ENCODE measurements at regions not wholly inside any gene's neighbourhood (a gene's known extent, or its start where the extent isn't known, plus 50 kb on each side); places are given as distances from the start of the nearest gene placed in this dataset.

DNA sequence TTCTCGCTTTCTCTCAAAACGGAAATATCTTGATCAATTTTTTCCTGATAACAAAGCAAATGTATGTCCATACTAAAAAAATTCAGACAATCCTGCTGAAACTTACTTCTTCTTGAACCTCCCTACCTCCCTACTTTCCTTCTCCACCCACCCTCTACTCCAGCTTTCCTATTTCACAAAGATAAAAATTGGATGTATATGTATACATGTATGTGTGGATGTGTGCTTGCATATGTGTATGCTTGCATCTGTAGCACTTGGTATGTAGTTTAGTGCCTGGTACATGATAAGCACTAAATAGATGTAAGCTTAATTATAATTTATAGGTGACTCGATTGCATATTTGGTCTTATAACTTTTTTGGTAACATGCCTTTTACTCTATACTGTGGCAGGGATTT lies 167.5 kb upstream of the ITGA4 start:
- DNase-seq: no peak

DNA sequence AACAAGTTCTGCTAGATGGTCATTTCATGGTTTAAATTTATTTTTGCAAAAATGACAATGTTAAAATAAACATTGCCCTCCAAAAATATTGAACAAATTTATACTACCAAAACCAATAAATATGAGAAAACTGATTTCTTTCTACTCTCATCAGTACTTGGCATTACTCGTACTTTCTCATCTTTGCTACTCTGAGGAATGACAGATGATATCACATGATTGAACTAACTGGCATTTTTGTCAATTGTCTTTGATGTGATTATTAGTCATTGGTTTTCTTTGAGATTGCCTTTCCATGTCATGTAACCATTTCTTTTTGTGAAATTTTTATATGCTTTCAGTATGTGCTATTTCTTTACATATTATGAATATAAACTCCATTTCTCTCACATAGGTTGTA lies 167.0 kb upstream of the ITGA4 start:
- Histone ChIP-seq H3K4me3 (no peak overlapping the region), H3K4me1 (peaks cover 0 to 5% (median 0%) of the 10 kb centered on the region in 4 donors), H3K9me3 (peaks cover 0 to 7% (median 5%) of the 10 kb centered on the region in 3 donors), H3K27me3 (no peaks in the 10 kb centered on the region), H3K36me3 (no peaks in the 10 kb centered on the region), H3K27ac (no peak overlapping the region)
- TF ChIP-seq, protein P1, sequence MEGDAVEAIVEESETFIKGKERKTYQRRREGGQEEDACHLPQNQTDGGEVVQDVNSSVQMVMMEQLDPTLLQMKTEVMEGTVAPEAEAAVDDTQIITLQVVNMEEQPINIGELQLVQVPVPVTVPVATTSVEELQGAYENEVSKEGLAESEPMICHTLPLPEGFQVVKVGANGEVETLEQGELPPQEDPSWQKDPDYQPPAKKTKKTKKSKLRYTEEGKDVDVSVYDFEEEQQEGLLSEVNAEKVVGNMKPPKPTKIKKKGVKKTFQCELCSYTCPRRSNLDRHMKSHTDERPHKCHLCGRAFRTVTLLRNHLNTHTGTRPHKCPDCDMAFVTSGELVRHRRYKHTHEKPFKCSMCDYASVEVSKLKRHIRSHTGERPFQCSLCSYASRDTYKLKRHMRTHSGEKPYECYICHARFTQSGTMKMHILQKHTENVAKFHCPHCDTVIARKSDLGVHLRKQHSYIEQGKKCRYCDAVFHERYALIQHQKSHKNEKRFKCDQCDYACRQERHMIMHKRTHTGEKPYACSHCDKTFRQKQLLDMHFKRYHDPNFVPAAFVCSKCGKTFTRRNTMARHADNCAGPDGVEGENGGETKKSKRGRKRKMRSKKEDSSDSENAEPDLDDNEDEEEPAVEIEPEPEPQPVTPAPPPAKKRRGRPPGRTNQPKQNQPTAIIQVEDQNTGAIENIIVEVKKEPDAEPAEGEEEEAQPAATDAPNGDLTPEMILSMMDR (IDR thresholded peaks at IDR 0.05): no peak
- intact Hi-C loops (cut with DNase I; ENCODE audit: low total_unique reads): no loop called here
- DNase-seq: no peak

More for the DNA sequence above, 167.5 kb upstream of the ITGA4 start:
- Histone ChIP-seq H3K27ac (no peak overlapping the region), H3K4me1 (peaks cover 0 to 5% (median 0%) of the 10 kb centered on the region in 4 donors), H3K36me3 (no peaks in the 10 kb centered on the region), H3K9me3 (peaks cover 0 to 2% (median under 1%) of the 10 kb centered on the region in 3 donors), H3K27me3 (no peaks in the 10 kb centered on the region), H3K4me3 (no peak overlapping the region)
- intact Hi-C loops (cut with DNase I; ENCODE audit: low total_unique reads): no loop called here
- TF ChIP-seq, protein P1 (IDR thresholded peaks at IDR 0.05): no peak

DNA sequence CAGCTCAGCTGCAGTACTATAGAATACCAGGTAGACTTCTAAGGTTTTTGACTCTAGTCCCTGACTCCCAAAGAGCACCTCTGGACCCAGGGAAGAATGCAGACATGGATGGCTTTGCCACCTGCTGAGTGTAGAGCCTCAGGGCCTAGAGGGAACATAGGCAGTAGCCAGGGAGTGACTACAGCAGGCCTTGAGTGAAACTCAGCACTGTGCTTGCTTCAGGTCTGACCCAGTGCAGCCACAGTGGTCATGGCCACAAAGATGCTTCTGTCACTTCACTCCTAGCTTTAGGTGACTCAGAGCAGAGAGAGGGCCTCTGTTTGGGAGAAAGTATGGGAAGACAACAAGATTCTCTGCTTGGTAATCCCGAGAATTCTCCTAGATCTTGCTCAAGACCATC lies 162.2 kb upstream of the ITGA4 start:
- Histone ChIP-seq H3K4me1 (peaks cover 0 to 5% (median 0%) of the 10 kb centered on the region in 4 donors), H3K9me3 (peaks cover 0 to 13% (median 12%) of the 10 kb centered on the region in 3 donors), H3K36me3 (no peaks in the 10 kb centered on the region), H3K27ac (no peak overlapping the region), H3K4me3 (no peak overlapping the region), H3K27me3 (no peaks in the 10 kb centered on the region)
- TF ChIP-seq, protein P1 (IDR thresholded peaks at IDR 0.05): no peak
- no peak for DNase-seq
- intact Hi-C loops (cut with DNase I; ENCODE audit: low total_unique reads): no loop called here

DNA sequence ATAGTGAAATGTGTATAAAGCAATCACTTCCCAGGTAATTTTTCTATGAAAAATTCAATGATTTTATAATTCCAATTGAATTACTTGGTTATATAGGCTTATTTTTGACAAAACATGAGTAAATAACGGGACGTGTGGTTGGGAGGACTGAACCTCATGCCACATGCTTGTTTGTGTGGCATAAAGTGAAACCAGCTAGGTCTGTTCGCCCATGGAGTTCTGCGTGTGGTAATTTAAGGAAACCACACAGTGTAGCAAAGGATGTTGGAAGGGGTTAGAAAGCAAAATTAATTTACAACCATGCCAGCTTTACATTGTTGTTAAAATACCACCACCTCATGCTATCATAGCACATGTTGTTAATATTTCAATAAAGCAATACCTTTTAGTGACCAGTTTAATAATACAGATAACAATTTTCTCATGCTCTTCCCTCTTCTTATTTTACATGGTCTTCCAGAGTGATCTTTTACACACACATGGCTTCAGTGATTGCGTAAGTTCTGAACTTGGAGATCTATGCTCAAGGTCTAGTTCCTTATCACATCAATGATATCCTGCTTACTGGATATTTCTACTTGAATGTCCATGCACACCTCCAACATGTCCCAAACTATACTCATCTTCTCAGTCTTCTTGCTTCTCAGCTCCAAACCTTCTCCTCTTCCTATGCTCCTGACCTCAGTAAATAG lies 156.4 kb upstream of the ITGA4 start:
- H3K27me3 ChIP-seq: no peaks in the 10 kb centered on the region
- TF ChIP-seq, protein P1 (IDR thresholded peaks at IDR 0.05): no peak
- H3K36me3 ChIP-seq: no peaks in the 10 kb centered on the region
- DNase-seq: no peak
- no peak overlapping the region for H3K4me3 ChIP-seq
- H3K27ac ChIP-seq: no peak overlapping the region
- intact Hi-C loops (cut with DNase I; ENCODE audit: low total_unique reads): no loop called here
- peaks cover 0 to 5% (median 0%) of the 10 kb centered on the region in 3 donors for H3K9me3 ChIP-seq
- H3K4me1 ChIP-seq: no peaks in the 10 kb centered on the region

DNA sequence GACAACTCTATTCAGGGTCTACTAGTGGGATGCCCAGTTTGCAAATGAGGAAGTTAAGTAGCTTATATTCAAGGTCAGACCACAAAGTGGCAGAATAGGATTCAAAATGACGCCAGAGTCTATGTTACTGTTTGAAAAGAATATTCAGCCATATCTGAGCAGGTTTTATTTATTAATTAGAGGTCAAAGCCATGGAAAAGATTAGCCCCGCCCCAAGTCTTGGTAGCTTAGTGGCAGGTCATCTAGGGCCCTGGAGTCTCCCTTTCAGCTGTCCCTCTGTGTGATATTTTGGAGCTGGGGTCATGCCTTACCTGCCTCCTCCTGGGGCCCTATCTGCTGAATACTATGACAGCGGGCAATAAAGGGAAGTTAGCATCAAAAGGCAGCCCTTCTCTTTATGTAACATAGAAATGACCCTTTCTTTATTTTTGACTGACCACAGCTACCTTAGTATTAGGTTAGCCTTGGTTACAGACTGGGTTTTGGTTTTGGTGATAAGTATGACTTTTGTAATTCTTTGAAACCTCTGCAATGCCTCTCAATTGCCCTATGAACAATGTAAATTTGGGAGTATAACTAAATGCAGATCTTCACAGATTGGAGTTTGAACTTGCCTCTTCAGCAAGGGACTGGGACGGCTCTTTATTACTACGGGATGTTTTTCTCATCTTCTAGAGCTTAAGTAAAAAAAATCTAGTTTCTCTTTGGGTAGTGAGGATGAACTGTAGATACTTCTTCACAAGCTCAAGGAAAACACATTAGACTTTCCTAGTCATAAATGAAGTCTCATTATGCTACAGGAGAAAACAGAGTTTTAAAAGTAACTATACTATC lies 153.0 kb upstream of the ITGA4 start:
- Histone ChIP-seq H3K27ac (no peak overlapping the region), H3K36me3 (no peaks in the 10 kb centered on the region), H3K9me3 (no peaks in the 10 kb centered on the region), H3K4me3 (no peak overlapping the region), H3K4me1 (no peaks in the 10 kb centered on the region), H3K27me3 (no peaks in the 10 kb centered on the region)
- DNase-seq: no peak
- TF ChIP-seq, protein P1 (IDR thresholded peaks at IDR 0.05): no peak
- intact Hi-C loops (cut with DNase I; ENCODE audit: low total_unique reads): no loop called here

Data from tibial artery (tissue), 4 donors.